ENCODE measurements at regions not wholly inside any gene's neighbourhood (a gene's known extent, or its start where the extent isn't known, plus 50 kb on each side); places are given as distances from the start of the nearest gene placed in this dataset.

GRCh38 chr4:136476753-136477152 is 1055.5 kb downstream of the PCDH18 start:
- no peak for DNase-seq

- no peak for DNase-seq
Observed at GRCh38 chr4:136471051-136471450, 1061.2 kb downstream of the PCDH18 start.

- DNase-seq, result no peak
Observed at GRCh38 chr4:136465691-136466090, 1066.6 kb downstream of the PCDH18 start.

- no peak for DNase-seq
Observed at GRCh38 chr4:136463941-136464340, 1068.4 kb downstream of the PCDH18 start.

GRCh38 chr4:136461533-136461932 is 1070.8 kb downstream of the PCDH18 start:
- DNase-seq, result no peak

- no peak for DNase-seq
Observed at GRCh38 chr4:136458326-136458725, 1074.0 kb downstream of the PCDH18 start.

- DNase-seq, result no peak
Observed at GRCh38 chr4:136457577-136457976, 1074.7 kb downstream of the PCDH18 start.

- no peak for DNase-seq
Observed at GRCh38 chr4:136457004-136457403, 1075.3 kb downstream of the PCDH18 start.

- DNase-seq, result no peak
Observed at GRCh38 chr4:136443006-136443405, 1089.3 kb downstream of the PCDH18 start.

GRCh38 chr4:136442447-136442846 is 1089.8 kb downstream of the PCDH18 start:
- no peak for DNase-seq

GRCh38 chr4:136441629-136442282 is 1090.5 kb downstream of the PCDH18 start:
- no peak for DNase-seq

GRCh38 chr4:136438645-136439044 is 1093.6 kb downstream of the PCDH18 start:
- no peak for DNase-seq

GRCh38 chr4:136424052-136424451 is 1108.2 kb downstream of the PCDH18 start:
- DNase-seq, result no peak

GRCh38 chr4:136414981-136415380 is 1117.3 kb downstream of the PCDH18 start:
- no peak for DNase-seq

GRCh38 chr4:136412708-136413107 is 1119.6 kb downstream of the PCDH18 start:
- no peak for DNase-seq

- DNase-seq, result no peak
Observed at GRCh38 chr4:136400829-136401228, 1131.5 kb downstream of the PCDH18 start.

- DNase-seq, result peak; percentile 24
Observed at GRCh38 chr4:136395212-136395722, 1137.0 kb downstream of the PCDH18 start.

GRCh38 chr4:136392576-136392975 is 1139.7 kb downstream of the PCDH18 start:
- no peak for DNase-seq

GRCh38 chr4:136390824-136391223 is 1141.5 kb downstream of the PCDH18 start:
- no peak for DNase-seq

GRCh38 chr4:136383082-136383481 is 1149.2 kb downstream of the PCDH18 start:
- DNase-seq, result no peak

GRCh38 chr4:136371231-136371630 is 1161.1 kb downstream of the PCDH18 start:
- no peak for DNase-seq

GRCh38 chr4:136369073-136369472 is 1163.2 kb downstream of the PCDH18 start:
- DNase-seq, result no peak

- DNase-seq, result no peak
Observed at GRCh38 chr4:136357556-136357955, 1174.7 kb downstream of the PCDH18 start.

- DNase-seq, result no peak
Observed at GRCh38 chr4:136355970-136356369, 1176.3 kb downstream of the PCDH18 start.

- DNase-seq, result no peak
Observed at GRCh38 chr4:136343340-136343739, 1189.0 kb downstream of the PCDH18 start.

Measured in NCI-H510A treated with DMSO at 0.1 percent for 48 hours (cell line).